Right lobe of liver (tissue), 4 donors: ENCODE measurements at regions not wholly inside any gene's neighbourhood (a gene's known extent, or its start where the extent isn't known, plus 50 kb on each side); places are given as distances from the start of the nearest gene placed in this dataset.

Experiments used
- CTCF ChIP-seq, 4 donors: fragments of 200-600 bp in 3 of 4; fragments of 450-650 bp in 1 of 4; IDR thresholded peaks; one replicate each; pipeline versions ENCODE4 v1.5.1 to v1.8.0; 2016 to 2022; ENCODE audit warnings: antibody characterized with exemption in 4 of 4, mild to moderate bottlenecking in 2 of 4
- POLR2A ChIP-seq: fragments of 450-650 bp; IDR thresholded peaks from one replicate; pipeline ENCODE4 v1.6.1; 2017; ENCODE audit warnings: antibody characterized with exemption, mild to moderate bottlenecking
- donor health status: DM: no; HTN: no; CAD: no.
- donor health status: DM: no; HTN: no; CAD: no.
- donor health status: DM: no; HTN: yes; CAD: no.

- TF ChIP-seq CTCF (IDR thresholded peaks at IDR 0.05) (no peak), POLR2A (no peak)
Measured at GRCh38 chr13:73292127-73292526, 233.3 kb downstream of the KLF5 start.
